Dendritic cell treated with granulocyte-macrophage colony-stimulating factor and Interleukin-4, amounts not matched to agents 40 ng/mL and 50 ng/mL, for 4 days (primary cell): ENCODE measurements at regions not wholly inside any gene's neighbourhood (a gene's known extent, or its start where the extent isn't known, plus 50 kb on each side); places are given as distances from the start of the nearest gene placed in this dataset.
"Not testable (repeated sequence)": the region's sequence is repeated elsewhere in the genome, so short reads cannot be mapped to it uniquely, and the experiment has no call there.

ENCODE experiments used
- H3K27ac Mint-ChIP-seq: one replicate; pipeline ENCODE4 v1.8.0; 2022; ENCODE audit warnings: mild to moderate bottlenecking, mixed read lengths
- H3K27me3 Mint-ChIP-seq: one replicate; pipeline ENCODE4 v1.8.0; 2022; ENCODE audit warnings: mild to moderate bottlenecking, mixed read lengths
- H3K36me3 Mint-ChIP-seq: one replicate; pipeline ENCODE4 v1.8.0; 2022; ENCODE audit warnings: low read depth, mixed read lengths
- H3K4me1 Mint-ChIP-seq: one replicate; pipeline ENCODE4 v1.8.0; 2022; ENCODE audit warnings: low read depth, mixed read lengths
- H3K4me3 Mint-ChIP-seq: one replicate; pipeline ENCODE4 v1.8.0; 2022; ENCODE audit warnings: mild to moderate bottlenecking, moderate library complexity, mixed read lengths
- H3K9me3 Mint-ChIP-seq: one replicate; pipeline ENCODE4 v1.8.0; 2022; ENCODE audit warnings: mixed read lengths
- intact Hi-C: fragments of 100-400 bp; cut with micrococcal nuclease; formaldehyde crosslinking; loops from one replicate; pipeline ENCODE4 v1.15.0; 2022

GRCh38 chr11:90646706-90647105, 423.9 kb upstream of the CHORDC1 start:
- Mint-ChIP-seq H3K36me3 (no peaks in the 10 kb centered on the region), H3K9me3 (no peaks in the 10 kb centered on the region), H3K27me3 (no peaks in the 10 kb centered on the region), H3K4me3 (no peak overlapping the region), H3K27ac (no peak overlapping the region), H3K4me1 (no peaks in the 10 kb centered on the region)
- intact Hi-C loops = no loop called here

GRCh38 chr11:90646266-90646665, 423.4 kb upstream of the CHORDC1 start:
- no peaks in the 10 kb centered on the region for H3K27me3 Mint-ChIP-seq
- no peaks in the 10 kb centered on the region for H3K4me1 Mint-ChIP-seq
- H3K36me3 Mint-ChIP-seq = no peaks in the 10 kb centered on the region
- H3K9me3 Mint-ChIP-seq = no peaks in the 10 kb centered on the region
- H3K4me3 Mint-ChIP-seq = no peak overlapping the region
- no peak overlapping the region for H3K27ac Mint-ChIP-seq
- intact Hi-C loops = no loop called here

GRCh38 chr11:90639461-90639993, 416.7 kb upstream of the CHORDC1 start:
- Mint-ChIP-seq H3K27ac (no peak overlapping the region), H3K4me3 (no peak overlapping the region), H3K4me1 (no peaks in the 10 kb centered on the region), H3K9me3 (peaks cover 10% of the 10 kb centered on the region), H3K27me3 (no peaks in the 10 kb centered on the region), H3K36me3 (no peaks in the 10 kb centered on the region)
- intact Hi-C loops = no loop called here

- Mint-ChIP-seq H3K9me3 (peaks cover 33% of the 10 kb centered on the region), H3K27me3 (no peaks in the 10 kb centered on the region), H3K36me3 (no peaks in the 10 kb centered on the region), H3K4me3 (no peak overlapping the region), H3K4me1 (no peaks in the 10 kb centered on the region), H3K27ac (no peak overlapping the region)
- intact Hi-C loops = no loop called here
Measured at GRCh38 chr11:90635886-90636285, 413.0 kb upstream of the CHORDC1 start.

GRCh38 chr11:90635151-90635550, 412.3 kb upstream of the CHORDC1 start:
- intact Hi-C loops = no loop called here
- Mint-ChIP-seq H3K4me3 (no peak overlapping the region), H3K27me3 (no peaks in the 10 kb centered on the region), H3K27ac (no peak overlapping the region), H3K36me3 (no peaks in the 10 kb centered on the region), H3K9me3 (peaks cover 33% of the 10 kb centered on the region), H3K4me1 (no peaks in the 10 kb centered on the region)

- Mint-ChIP-seq H3K9me3 (peaks cover 29% of the 10 kb centered on the region), H3K27ac (no peak overlapping the region), H3K27me3 (no peaks in the 10 kb centered on the region), H3K4me1 (no peaks in the 10 kb centered on the region), H3K4me3 (no peak overlapping the region), H3K36me3 (no peaks in the 10 kb centered on the region)
- intact Hi-C loops = no loop called here
Measured at GRCh38 chr11:90630176-90630575, 407.3 kb upstream of the CHORDC1 start.

- intact Hi-C loops = no loop called here
- peaks cover 21% of the 10 kb centered on the region for H3K9me3 Mint-ChIP-seq
- no peaks in the 10 kb centered on the region for H3K27me3 Mint-ChIP-seq
- no peaks in the 10 kb centered on the region for H3K36me3 Mint-ChIP-seq
- no peaks in the 10 kb centered on the region for H3K4me1 Mint-ChIP-seq
- H3K27ac Mint-ChIP-seq = no peak overlapping the region
- H3K4me3 Mint-ChIP-seq = no peak overlapping the region
Measured at GRCh38 chr11:90629229-90629806, 406.5 kb upstream of the CHORDC1 start.

- intact Hi-C loops = no loop called here
- Mint-ChIP-seq H3K27me3 (no peaks in the 10 kb centered on the region), H3K27ac (no peak overlapping the region), H3K36me3 (no peaks in the 10 kb centered on the region), H3K4me3 (no peak overlapping the region), H3K9me3 (peaks cover 10% of the 10 kb centered on the region), H3K4me1 (no peaks in the 10 kb centered on the region)
Measured at GRCh38 chr11:90614318-90614717, 391.5 kb upstream of the CHORDC1 start.

- H3K27me3 Mint-ChIP-seq, H3K36me3 Mint-ChIP-seq, H3K4me1 Mint-ChIP-seq, H3K27ac Mint-ChIP-seq, intact Hi-C loops, H3K4me3 Mint-ChIP-seq: not testable (repeated sequence)
- H3K9me3 Mint-ChIP-seq = peaks cover 17% of the 10 kb centered on the region
Measured at GRCh38 chr11:90613037-90613436, 390.2 kb upstream of the CHORDC1 start.

GRCh38 chr11:90606721-90607120, 383.9 kb upstream of the CHORDC1 start:
- H3K27ac Mint-ChIP-seq = no peak overlapping the region
- no peaks in the 10 kb centered on the region for H3K27me3 Mint-ChIP-seq
- H3K9me3 Mint-ChIP-seq = peaks cover 22% of the 10 kb centered on the region
- H3K4me1 Mint-ChIP-seq = no peaks in the 10 kb centered on the region
- H3K36me3 Mint-ChIP-seq = no peaks in the 10 kb centered on the region
- no peak overlapping the region for H3K4me3 Mint-ChIP-seq
- intact Hi-C loops = no loop called here

- Mint-ChIP-seq H3K9me3 (peaks cover 14% of the 10 kb centered on the region), H3K4me3 (no peak overlapping the region), H3K36me3 (no peaks in the 10 kb centered on the region), H3K4me1 (no peaks in the 10 kb centered on the region), H3K27ac (no peak overlapping the region), H3K27me3 (no peaks in the 10 kb centered on the region)
- intact Hi-C loops = no loop called here
Measured at GRCh38 chr11:90601261-90601660, 378.4 kb upstream of the CHORDC1 start.

GRCh38 chr11:90594658-90595057, 371.8 kb upstream of the CHORDC1 start:
- H3K9me3 Mint-ChIP-seq = no peaks in the 10 kb centered on the region
- no peaks in the 10 kb centered on the region for H3K4me1 Mint-ChIP-seq
- intact Hi-C loops = no loop called here
- no peaks in the 10 kb centered on the region for H3K27me3 Mint-ChIP-seq
- H3K4me3 Mint-ChIP-seq = no peak overlapping the region
- no peak overlapping the region for H3K27ac Mint-ChIP-seq
- no peaks in the 10 kb centered on the region for H3K36me3 Mint-ChIP-seq

- H3K4me3 Mint-ChIP-seq = no peak overlapping the region
- no peaks in the 10 kb centered on the region for H3K27me3 Mint-ChIP-seq
- H3K36me3 Mint-ChIP-seq = no peaks in the 10 kb centered on the region
- intact Hi-C loops = no loop called here
- no peaks in the 10 kb centered on the region for H3K9me3 Mint-ChIP-seq
- no peaks in the 10 kb centered on the region for H3K4me1 Mint-ChIP-seq
- no peak overlapping the region for H3K27ac Mint-ChIP-seq
Measured at GRCh38 chr11:90593099-90593498, 370.2 kb upstream of the CHORDC1 start.

- intact Hi-C loops = no loop called here
- Mint-ChIP-seq H3K4me3 (no peak overlapping the region), H3K36me3 (no peaks in the 10 kb centered on the region), H3K9me3 (no peaks in the 10 kb centered on the region), H3K4me1 (no peaks in the 10 kb centered on the region), H3K27ac (no peak overlapping the region), H3K27me3 (no peaks in the 10 kb centered on the region)
Measured at GRCh38 chr11:90590286-90590685, 367.4 kb upstream of the CHORDC1 start.

GRCh38 chr11:90589735-90590134, 366.9 kb upstream of the CHORDC1 start:
- H3K9me3 Mint-ChIP-seq = no peaks in the 10 kb centered on the region
- no peaks in the 10 kb centered on the region for H3K36me3 Mint-ChIP-seq
- intact Hi-C loops = no loop called here
- no peak overlapping the region for H3K27ac Mint-ChIP-seq
- H3K4me1 Mint-ChIP-seq = no peaks in the 10 kb centered on the region
- H3K27me3 Mint-ChIP-seq = no peaks in the 10 kb centered on the region
- H3K4me3 Mint-ChIP-seq = no peak overlapping the region
